Lower leg skin (tissue), 3 donors: ENCODE measurements at regions not wholly inside any gene's neighbourhood (a gene's known extent, or its start where the extent isn't known, plus 50 kb on each side); places are given as distances from the start of the nearest gene placed in this dataset.

ENCODE experiments used
- POLR2A ChIP-seq, 2 donors: fragments of 450-650 bp; IDR thresholded peaks; one replicate each; pipeline ENCODE4 v1.6.1; 2016 to 2017; ENCODE audit warnings: antibody characterized with exemption in 2 of 2, mild to moderate bottlenecking in 1 of 2, moderate library complexity in 1 of 2
- TF ChIP-seq, protein P1 (sequence below), 3 donors: fragments of 450-650 bp; IDR thresholded peaks; one replicate each; pipeline ENCODE4 v1.5.1; 2016; ENCODE audit warnings: antibody characterized with exemption in 3 of 3, mild to moderate bottlenecking in 3 of 3, moderate library complexity in 2 of 3

- no peak for TF ChIP-seq POLR2A (IDR thresholded peaks at IDR 0.05)
- TF ChIP-seq, protein P1, sequence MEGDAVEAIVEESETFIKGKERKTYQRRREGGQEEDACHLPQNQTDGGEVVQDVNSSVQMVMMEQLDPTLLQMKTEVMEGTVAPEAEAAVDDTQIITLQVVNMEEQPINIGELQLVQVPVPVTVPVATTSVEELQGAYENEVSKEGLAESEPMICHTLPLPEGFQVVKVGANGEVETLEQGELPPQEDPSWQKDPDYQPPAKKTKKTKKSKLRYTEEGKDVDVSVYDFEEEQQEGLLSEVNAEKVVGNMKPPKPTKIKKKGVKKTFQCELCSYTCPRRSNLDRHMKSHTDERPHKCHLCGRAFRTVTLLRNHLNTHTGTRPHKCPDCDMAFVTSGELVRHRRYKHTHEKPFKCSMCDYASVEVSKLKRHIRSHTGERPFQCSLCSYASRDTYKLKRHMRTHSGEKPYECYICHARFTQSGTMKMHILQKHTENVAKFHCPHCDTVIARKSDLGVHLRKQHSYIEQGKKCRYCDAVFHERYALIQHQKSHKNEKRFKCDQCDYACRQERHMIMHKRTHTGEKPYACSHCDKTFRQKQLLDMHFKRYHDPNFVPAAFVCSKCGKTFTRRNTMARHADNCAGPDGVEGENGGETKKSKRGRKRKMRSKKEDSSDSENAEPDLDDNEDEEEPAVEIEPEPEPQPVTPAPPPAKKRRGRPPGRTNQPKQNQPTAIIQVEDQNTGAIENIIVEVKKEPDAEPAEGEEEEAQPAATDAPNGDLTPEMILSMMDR (IDR thresholded peaks at IDR 0.05) = no peak
These were observed 190.8 kb upstream of the RGPD4 start for GRCh38 chr2:107635883-107636282.
